Fibroblast of mammary gland (primary cell): ENCODE measurements at regions not wholly inside any gene's neighbourhood (a gene's known extent, or its start where the extent isn't known, plus 50 kb on each side); places are given as distances from the start of the nearest gene placed in this dataset.

Experiments used
- DNase-seq: peaks from one replicate; pipeline ENCODE4 v3.0.0-alpha.2; 2010; ENCODE audit warnings: low read depth
- H3K4me3 ChIP-seq: 2 replicates; pipeline ENCODE4 v1.5.1; 2011; ENCODE audit warnings: low read depth, mild to moderate bottlenecking, low read length, moderate library complexity; ENCODE audit not compliant: control insufficient read depth
- TF ChIP-seq, protein P1 (sequence below): conservative IDR thresholded peaks from 2 replicates; pipeline ENCODE4 v1.5.1; 2011; ENCODE audit warnings: low read depth, low read length, inconsistent platforms; ENCODE audit not compliant: control insufficient read depth, insufficient read depth

DNA sequence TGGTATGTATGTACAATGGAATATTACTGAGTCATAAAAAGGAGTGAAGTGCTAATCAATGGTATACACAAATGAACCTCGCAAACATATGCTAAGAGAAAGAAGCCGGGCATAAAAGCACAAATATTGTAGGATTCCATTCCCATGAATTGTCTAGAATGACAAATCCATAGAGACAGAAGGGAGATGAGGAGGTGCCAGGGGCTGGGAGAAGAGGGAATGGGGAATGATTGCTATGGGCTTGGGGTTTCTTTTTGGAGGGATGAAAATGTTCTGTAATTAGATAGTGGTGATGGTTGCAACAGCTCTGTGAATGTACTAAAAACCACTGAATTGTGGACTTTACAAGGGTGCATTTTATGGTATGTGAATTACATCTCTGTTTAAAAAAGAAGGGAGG is 73.5 kb downstream of the GLI2 start:
- no peak for DNase-seq

DNA sequence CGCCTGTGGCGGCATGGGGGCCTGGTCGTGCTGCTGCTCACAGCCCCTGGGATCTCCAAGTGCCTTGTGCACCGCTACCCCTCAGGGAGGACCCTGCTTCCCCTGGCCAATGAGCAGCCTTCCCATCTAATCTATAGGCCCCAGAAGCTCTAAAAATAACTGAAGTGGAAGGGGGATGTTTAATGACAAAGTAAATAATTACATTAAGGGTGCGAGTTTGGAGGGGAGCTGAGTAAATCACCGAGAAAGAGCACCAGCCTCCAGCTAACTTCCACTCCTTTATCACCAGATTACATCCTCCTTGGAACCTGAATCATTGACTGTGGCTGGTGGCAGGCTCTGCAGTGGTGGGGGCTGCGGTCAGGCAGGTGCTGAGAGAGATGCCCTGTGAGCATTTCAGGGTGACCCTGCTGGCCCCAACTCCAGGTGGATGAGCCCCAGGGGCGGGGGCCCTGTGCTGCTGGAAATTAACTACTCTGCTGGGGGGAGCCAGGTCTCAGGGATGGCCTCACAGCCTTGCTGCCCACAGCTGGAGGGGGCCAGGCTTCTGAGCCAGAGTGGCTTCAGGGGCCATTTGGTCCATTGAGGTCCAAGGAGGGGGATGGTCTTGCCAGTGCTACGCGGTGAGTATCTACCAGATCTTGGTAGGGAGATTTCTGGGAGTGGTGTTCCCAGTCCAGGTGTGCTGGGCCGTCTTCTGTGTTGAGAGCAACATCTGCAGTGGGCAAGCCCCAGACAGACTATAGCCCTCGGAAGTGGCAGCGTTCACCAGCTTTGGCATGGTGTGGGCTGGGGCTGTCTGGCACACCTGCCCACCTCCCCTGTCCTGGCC is 74.2 kb downstream of the GLI2 start:
- no peak for DNase-seq
- TF ChIP-seq, protein P1, sequence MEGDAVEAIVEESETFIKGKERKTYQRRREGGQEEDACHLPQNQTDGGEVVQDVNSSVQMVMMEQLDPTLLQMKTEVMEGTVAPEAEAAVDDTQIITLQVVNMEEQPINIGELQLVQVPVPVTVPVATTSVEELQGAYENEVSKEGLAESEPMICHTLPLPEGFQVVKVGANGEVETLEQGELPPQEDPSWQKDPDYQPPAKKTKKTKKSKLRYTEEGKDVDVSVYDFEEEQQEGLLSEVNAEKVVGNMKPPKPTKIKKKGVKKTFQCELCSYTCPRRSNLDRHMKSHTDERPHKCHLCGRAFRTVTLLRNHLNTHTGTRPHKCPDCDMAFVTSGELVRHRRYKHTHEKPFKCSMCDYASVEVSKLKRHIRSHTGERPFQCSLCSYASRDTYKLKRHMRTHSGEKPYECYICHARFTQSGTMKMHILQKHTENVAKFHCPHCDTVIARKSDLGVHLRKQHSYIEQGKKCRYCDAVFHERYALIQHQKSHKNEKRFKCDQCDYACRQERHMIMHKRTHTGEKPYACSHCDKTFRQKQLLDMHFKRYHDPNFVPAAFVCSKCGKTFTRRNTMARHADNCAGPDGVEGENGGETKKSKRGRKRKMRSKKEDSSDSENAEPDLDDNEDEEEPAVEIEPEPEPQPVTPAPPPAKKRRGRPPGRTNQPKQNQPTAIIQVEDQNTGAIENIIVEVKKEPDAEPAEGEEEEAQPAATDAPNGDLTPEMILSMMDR, result no peak
- H3K4me3 ChIP-seq, result no peak overlapping the region

More for the DNA sequence above, 73.5 kb downstream of the GLI2 start:
- TF ChIP-seq, protein P1, result no peak
- no peak overlapping the region for H3K4me3 ChIP-seq

DNA sequence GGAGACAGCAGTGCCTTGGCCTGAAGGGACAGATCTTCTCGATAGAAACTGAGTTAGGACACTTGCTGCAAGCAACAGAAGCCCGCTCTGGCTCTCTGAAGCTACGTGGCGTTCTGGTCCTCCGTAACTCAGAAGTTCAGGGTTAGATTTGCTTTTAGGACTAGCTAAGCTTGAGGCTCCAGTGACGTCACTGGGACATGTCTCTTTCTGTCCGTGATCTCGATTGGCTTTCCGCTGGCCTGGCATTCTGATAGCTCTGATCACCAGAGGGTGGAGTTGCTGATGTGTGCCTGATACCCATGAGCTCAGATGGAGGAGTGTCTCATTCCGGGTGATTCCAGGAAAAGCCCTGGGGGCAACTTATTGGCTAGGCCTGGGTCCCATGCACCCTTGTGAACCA is 75.0 kb downstream of the GLI2 start:
- DNase-seq, result no peak
- no peak overlapping the region for H3K4me3 ChIP-seq
- TF ChIP-seq, protein P1, result no peak

DNA sequence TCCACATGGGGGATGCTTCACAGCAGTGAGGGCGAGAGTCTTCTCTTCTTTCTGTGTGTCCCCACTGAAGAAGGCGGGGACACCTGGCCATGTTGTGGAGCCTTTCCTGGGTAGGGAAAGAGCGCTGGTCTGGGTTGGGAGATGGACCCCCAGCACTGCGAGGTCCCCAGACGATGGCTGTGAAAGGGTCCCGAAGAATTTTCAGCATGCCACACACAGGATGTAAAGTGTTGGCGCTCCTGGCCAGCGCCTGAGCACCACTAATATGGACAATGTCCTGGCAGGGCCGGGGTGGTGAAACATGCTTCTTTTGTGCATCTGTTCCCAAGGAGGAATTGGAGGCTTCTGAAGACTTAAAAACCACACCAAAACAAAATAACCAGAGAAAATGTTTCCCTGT is 77.2 kb downstream of the GLI2 start:
- DNase-seq, result no peak
- H3K4me3 ChIP-seq, result no peak overlapping the region
- TF ChIP-seq, protein P1, result no peak

DNA sequence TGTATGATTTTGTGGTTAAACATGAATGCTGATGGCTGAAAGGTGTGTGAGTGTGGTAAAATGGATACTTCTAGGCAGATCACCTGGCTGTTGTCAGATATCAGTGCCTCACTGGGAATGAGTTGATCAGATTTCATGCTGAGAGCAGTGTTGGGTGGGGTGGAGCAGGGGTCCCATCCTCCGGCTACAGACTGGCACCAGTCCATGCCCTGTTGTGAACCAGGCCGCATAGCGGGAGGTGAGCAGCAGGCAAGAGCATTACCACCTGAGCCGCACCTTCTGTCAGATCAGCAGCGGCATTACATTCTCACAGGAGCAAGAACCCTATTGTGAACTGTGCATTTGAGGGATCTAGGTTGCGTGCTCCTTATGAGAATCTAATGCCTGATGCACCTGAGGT is 78.7 kb downstream of the GLI2 start:
- no peak overlapping the region for H3K4me3 ChIP-seq
- no peak for DNase-seq
- TF ChIP-seq, protein P1, result no peak

DNA sequence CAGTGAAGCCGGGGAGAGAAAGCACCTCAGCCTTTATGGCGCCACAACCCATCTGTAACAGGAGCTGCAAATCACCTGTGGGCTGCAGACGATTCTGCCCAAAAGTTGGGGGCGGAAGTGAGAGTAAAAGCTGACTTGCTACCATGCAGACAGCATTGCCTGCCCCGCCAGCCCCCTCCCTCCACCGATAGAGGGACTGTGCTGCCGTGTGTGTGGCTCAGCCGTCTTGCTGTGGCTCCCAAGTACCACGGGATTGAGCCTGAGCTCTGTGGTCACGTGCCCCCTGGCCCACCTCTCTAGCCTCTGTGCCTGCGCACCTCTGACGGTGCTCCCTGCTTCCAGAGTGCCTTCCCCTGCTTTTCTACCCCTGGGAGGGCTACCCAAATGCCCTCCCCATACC is 79.6 kb downstream of the GLI2 start:
- TF ChIP-seq, protein P1, result no peak
- DNase-seq, result no peak
- H3K4me3 ChIP-seq, result no peak overlapping the region
